ENCODE measurements at regions not wholly inside any gene's neighbourhood (a gene's known extent, or its start where the extent isn't known, plus 50 kb on each side); places are given as distances from the start of the nearest gene placed in this dataset.

DNA sequence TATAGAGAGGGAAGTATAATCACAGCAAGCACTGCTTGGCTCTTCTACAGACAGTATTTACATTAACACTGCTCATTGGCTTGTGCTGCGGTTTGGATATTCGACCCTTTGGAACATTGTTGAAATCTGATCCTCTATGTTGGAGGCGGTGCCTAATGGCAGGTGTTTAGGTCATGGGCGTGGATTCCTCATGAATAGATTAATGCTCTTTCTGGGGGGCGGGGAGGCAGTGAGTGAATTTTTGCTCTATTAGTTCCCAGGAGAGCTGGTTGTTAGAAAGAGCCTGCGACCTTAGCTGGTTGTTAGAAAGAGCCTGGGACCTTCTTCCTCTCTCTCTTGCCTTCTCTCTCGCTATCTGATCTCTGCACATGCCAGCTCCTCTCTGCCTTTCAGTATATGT, 77.3 kb upstream of the SVIL start:
- Histone ChIP-seq H3K27me3 (no peaks in the 10 kb centered on the region), H3K9me3 (replicated peaks in 1 of 3) (no peaks in the 10 kb centered on the region), H3K36me3 (replicated peaks in 1 of 2) (no peaks in the 10 kb centered on the region), H3K4me3 (no peak overlapping the region), H3K27ac (no peak overlapping the region), H3K4me1 (replicated peaks in 1 of 2) (peaks cover 0 to 5% of the 10 kb centered on the region in 2 donors)
- DNase-seq = peak in 1 of 7 donors; percentile 34
- 72 to 83% (median 79%) methylated on average over 7 of the region's 7 CpGs for WGBS, 4 donors
- TF ChIP-seq POLR2A (IDR thresholded peaks at IDR 0.05) = no peak
- TF ChIP-seq, protein P1, sequence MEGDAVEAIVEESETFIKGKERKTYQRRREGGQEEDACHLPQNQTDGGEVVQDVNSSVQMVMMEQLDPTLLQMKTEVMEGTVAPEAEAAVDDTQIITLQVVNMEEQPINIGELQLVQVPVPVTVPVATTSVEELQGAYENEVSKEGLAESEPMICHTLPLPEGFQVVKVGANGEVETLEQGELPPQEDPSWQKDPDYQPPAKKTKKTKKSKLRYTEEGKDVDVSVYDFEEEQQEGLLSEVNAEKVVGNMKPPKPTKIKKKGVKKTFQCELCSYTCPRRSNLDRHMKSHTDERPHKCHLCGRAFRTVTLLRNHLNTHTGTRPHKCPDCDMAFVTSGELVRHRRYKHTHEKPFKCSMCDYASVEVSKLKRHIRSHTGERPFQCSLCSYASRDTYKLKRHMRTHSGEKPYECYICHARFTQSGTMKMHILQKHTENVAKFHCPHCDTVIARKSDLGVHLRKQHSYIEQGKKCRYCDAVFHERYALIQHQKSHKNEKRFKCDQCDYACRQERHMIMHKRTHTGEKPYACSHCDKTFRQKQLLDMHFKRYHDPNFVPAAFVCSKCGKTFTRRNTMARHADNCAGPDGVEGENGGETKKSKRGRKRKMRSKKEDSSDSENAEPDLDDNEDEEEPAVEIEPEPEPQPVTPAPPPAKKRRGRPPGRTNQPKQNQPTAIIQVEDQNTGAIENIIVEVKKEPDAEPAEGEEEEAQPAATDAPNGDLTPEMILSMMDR (IDR thresholded peaks at IDR 0.05) = no peak
- intact Hi-C loops (cut with DNase I) = no loop called here

DNA sequence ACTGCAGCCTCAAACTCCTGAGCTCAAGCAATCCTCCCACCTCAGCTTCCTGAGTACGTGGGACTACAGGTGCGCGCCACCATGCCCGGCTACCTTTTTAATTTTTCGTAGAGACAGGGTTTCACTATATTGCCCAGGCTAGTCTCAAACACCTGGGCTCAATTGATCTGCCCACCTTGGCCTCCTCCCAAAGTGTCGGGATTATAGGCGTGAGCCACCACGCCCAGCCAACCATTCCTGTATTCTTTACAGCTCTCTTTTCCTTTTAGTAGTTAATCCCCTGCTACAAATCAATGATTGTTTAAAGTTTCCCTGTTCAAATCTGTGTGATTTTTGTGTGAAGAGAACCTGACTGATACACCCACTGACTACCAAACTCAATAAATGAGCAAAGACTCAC, 75.4 kb upstream of the SVIL start:
- WGBS, 4 donors = 83 to 97% (median 90%) methylated on average over 8 of the region's 8 CpGs
- Histone ChIP-seq H3K36me3 (replicated peaks in 1 of 2) (no peaks in the 10 kb centered on the region), H3K27ac (no peak overlapping the region), H3K4me1 (replicated peaks in 1 of 2) (peaks cover 0 to 5% of the 10 kb centered on the region in 2 donors), H3K9me3 (replicated peaks in 1 of 3) (no peaks in the 10 kb centered on the region), H3K4me3 (no peak overlapping the region), H3K27me3 (no peaks in the 10 kb centered on the region)
- intact Hi-C loops (cut with DNase I) = no loop called here
- TF ChIP-seq POLR2A (IDR thresholded peaks at IDR 0.05) = no peak
- TF ChIP-seq, protein P1 (IDR thresholded peaks at IDR 0.05) = no peak
- DNase-seq = no peak

DNA sequence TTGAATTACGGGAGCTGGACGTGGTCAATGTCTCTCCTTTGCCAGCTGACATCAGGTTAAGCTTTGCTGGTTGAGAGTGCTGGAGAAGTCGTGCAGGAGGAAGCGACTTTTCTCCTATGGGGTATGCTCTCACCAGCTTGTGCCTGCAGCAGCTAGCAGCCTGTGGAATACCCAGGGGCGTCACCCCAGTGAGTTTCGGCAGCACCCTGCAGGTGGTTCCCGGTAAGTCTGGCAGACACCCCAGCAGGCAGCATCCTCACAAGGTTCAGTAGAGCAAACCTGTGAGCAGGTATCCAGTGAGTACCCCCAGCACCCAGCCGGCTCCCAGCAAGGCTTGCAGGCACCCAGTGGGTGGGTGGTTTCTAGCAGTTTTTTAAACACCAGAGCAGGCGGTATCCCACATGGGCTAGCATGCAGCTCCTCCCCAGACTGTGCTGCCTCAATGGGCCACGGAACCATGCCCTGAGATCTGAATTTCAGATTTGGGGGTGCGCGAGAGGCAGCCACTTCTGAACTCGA, 74.8 kb upstream of the SVIL start:
- H3K9me3 ChIP-seq (replicated peaks in 1 of 3) = no peaks in the 10 kb centered on the region
- TF ChIP-seq, protein P1 (IDR thresholded peaks at IDR 0.05) = no peak
- no peak for TF ChIP-seq POLR2A (IDR thresholded peaks at IDR 0.05)
- 84 to 93% (median 90%) methylated on average over 9 to 13 of the region's 13 CpGs for WGBS, 4 donors
- no peaks in the 10 kb centered on the region for H3K36me3 ChIP-seq (replicated peaks in 1 of 2)
- no peaks in the 10 kb centered on the region for H3K27me3 ChIP-seq
- H3K27ac ChIP-seq = no peak overlapping the region
- H3K4me3 ChIP-seq = no peak overlapping the region
- intact Hi-C loops (cut with DNase I) = no loop called here
- DNase-seq = no peak
- H3K4me1 ChIP-seq (replicated peaks in 1 of 2) = peaks cover 0 to 5% of the 10 kb centered on the region in 2 donors

DNA sequence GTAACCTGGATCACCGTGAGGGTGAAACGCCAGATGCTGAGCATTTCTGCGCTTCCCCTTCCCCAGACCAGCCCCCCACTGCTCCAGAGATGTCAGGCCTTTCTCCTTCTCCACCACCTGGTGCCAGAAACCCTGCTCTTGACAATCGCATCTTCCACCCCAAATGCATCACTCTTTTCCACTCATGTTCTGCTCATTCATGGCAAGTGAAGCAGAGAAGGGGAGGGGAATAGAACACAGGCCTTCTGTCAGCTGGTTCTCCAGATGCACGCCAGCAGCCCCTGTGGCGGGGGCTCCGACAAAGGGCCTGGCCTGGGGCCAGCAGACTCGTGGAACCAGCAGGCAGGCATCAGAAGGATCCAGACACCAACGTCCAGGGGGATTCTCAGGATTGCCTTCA, 68.5 kb upstream of the SVIL start:
- Histone ChIP-seq H3K27me3 (no peaks in the 10 kb centered on the region), H3K4me1 (replicated peaks in 1 of 2) (peaks cover 0 to 8% of the 10 kb centered on the region in 2 donors), H3K9me3 (replicated peaks in 1 of 3) (no peaks in the 10 kb centered on the region), H3K27ac (no peak overlapping the region), H3K36me3 (replicated peaks in 1 of 2) (no peaks in the 10 kb centered on the region), H3K4me3 (no peak overlapping the region)
- no peak for DNase-seq
- WGBS, 4 donors = 54 to 79% (median 69%) methylated on average over 9 of the region's 9 CpGs
- intact Hi-C loops (cut with DNase I) = no loop called here
- TF ChIP-seq, protein P1 (IDR thresholded peaks at IDR 0.05) = no peak
- TF ChIP-seq POLR2A (IDR thresholded peaks at IDR 0.05) = no peak

Data from adrenal gland (tissue), 9 donors.